ENCODE measurements at regions not wholly inside any gene's neighbourhood (a gene's known extent, or its start where the extent isn't known, plus 50 kb on each side); places are given as distances from the start of the nearest gene placed in this dataset.

DNA sequence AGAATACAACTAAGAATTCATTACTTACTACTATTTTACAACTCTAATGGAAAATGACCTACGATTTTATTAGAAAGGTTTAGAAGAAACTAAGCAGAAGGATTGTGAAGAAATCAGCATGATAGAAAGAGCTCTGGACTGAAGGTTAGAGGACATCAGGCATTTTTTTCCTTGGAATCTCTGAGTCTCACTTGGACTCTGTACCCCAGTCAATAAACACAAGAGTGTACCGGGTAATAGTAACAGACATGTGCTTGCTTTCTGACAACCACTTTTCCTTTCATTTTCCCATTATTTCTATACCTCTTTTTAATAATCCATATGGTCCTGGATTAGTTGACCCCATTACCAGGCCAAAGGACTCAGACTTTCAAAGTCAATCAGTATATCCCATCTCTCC lies 1240.9 kb upstream of the LRRTM3 start:
- TF ChIP-seq CTCF (IDR thresholded peaks at IDR 0.05) (no peak), POLR2A (IDR thresholded peaks at IDR 0.05) (no peak)

All from body of pancreas (tissue), 4 donors.